Thymus (tissue), 11 donors: ENCODE measurements at regions not wholly inside any gene's neighbourhood (a gene's known extent, or its start where the extent isn't known, plus 50 kb on each side); places are given as distances from the start of the nearest gene placed in this dataset.
"Not testable (repeated sequence)": the region's sequence is repeated elsewhere in the genome, so short reads cannot be mapped to it uniquely, and the experiment has no call there.

Source experiments
- DNase-seq, 9 donors: peaks; one replicate each; pipeline ENCODE4 v3.0.0-alpha.2; 2013; ENCODE audit warnings: low spot score in 9 of 9, low read depth in 6 of 9, missing footprints in 1 of 9
- H3K27ac ChIP-seq, 2 donors: one replicate each; pipeline ENCODE4 v1.5.1; 2013; ENCODE audit warnings: control low read depth in 1 of 2, low read depth in 1 of 2, low read length in 1 of 2, mild to moderate bottlenecking in 1 of 2, moderate library complexity in 1 of 2
- H3K27me3 ChIP-seq, 2 donors: one replicate each; pipeline ENCODE4 v1.5.1; 2013; ENCODE audit warnings: low read length in 1 of 2; ENCODE audit not compliant: control insufficient read depth in 2 of 2, insufficient read depth in 1 of 2
- H3K36me3 ChIP-seq, 2 donors: one replicate each; pipeline ENCODE4 v1.5.1; 2013; ENCODE audit warnings: low read length in 1 of 2, mild to moderate bottlenecking in 1 of 2, moderate library complexity in 1 of 2; ENCODE audit not compliant: control insufficient read depth in 2 of 2, insufficient read depth in 2 of 2
- H3K4me1 ChIP-seq, 2 donors: one replicate each; pipeline ENCODE4 v1.5.1; 2013; ENCODE audit warnings: low read length in 2 of 2; ENCODE audit not compliant: control insufficient read depth in 2 of 2, insufficient read depth in 2 of 2
- H3K4me3 ChIP-seq, 2 donors: one replicate each; pipeline ENCODE4 v1.5.1; 2013; ENCODE audit warnings: low read length in 2 of 2, control low read depth in 1 of 2, mild to moderate bottlenecking in 1 of 2
- H3K9me3 ChIP-seq, 2 donors: one replicate each; pipeline ENCODE4 v1.5.1; 2013; ENCODE audit warnings: low read length in 1 of 2, mild to moderate bottlenecking in 1 of 2; ENCODE audit not compliant: control insufficient read depth in 2 of 2, insufficient read depth in 1 of 2
- WGBS: extraction: QIAGEN DNeasy Blood & Tissue Kit; methylation state at CpG from one replicate; pipeline ENCODE4 v1.1.7; 2013; 5-methylcytosine and 5-hydroxymethylcytosine counted together
- donor health status: healthy.

DNA sequence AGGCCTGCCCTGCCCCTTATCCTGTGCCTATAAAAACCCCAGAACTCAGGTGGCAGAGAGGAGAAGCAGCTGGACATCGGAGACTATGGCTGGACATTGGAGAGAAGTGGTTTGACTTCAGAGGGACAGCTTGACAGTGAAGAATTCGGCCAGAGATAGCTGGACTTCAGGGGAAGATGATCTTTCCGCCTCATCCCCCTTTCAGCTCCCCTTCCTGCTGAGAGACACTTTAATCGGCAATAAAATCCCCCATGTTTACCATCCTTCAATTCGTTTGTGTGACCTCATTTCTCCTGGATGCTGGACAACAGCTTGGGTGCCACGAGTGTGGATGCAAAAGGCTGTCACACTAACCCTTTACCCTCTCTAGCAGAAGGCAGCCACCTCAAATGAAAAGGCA lies 134.1 kb upstream of the TUT7 start:
- no peaks in the 10 kb centered on the region for H3K4me1 ChIP-seq
- DNase-seq = no peak
- H3K27me3 ChIP-seq = no peaks in the 10 kb centered on the region
- no peaks in the 10 kb centered on the region for H3K9me3 ChIP-seq
- H3K4me3 ChIP-seq = no peak overlapping the region
- no peaks in the 10 kb centered on the region for H3K36me3 ChIP-seq
- no peak overlapping the region for H3K27ac ChIP-seq
- WGBS = 90% methylated on average over 6 of the region's 6 CpGs

DNA sequence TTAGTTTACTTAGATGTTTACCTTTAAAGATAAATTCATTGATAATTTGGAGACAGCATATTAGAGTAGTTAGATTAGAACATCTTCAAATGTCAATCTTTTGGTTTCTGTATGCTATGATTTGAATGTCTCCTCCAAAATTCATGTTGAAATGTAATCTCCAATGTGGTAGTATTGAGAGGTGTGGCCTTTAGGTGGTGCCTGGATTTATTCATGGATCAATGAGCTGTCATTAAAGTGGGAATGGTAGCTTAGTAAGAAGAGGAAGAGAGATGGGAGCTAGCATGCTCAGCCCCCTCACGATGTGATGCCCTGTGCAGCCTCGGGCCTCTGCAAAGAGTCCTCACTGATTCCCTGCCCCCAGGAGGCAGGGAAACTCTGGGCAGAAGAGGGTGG lies 133.6 kb upstream of the TUT7 start:
- Histone ChIP-seq H3K36me3 (no peaks in the 10 kb centered on the region), H3K27me3 (no peaks in the 10 kb centered on the region), H3K4me3 (no peak overlapping the region), H3K27ac (no peak overlapping the region), H3K9me3 (no peaks in the 10 kb centered on the region), H3K4me1 (no peaks in the 10 kb centered on the region)
- 93% methylated on average over 2 of the region's 2 CpGs for WGBS
- DNase-seq = no peak

DNA sequence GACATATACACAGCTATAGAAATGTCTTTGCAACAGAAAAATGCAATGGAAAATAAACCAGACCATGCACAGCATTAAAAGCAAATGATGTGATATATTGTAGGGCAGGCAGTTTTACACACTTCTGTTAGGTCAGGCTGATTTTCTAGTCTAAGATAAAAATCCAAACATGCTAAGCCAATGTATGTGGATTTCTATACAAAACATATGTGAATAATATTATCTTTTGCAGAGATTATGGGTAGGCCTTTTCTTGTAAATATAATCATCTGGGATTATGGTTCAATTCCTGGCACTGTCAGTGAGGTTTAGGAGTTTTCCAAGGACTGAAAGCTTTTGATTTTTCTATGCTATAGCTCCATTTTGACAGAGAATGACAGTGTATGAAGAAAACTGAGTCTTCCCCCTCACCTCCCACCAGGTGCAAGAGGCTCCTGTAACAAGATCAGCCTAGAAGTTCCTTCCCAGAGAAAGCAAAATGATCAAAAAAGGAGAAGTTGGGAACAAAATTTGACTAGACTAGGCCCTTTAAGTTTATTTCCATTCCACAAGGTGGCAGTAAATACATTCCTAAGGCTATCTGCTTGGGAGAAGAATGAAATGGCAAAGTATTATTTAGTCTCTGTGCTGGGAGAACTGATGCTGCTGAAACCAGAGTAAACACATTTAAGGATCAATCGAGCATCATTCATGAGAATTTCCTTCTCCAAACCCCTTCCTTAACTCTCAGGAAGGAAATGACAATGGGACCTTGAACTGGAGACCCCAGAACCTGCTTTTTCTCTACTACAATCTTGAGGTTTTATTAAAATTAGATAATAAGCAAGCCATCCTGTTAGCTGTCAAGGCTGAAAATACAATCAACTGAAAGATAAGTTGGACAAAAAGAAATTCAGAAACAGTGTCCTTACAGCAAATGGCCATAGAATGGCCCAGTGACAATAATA lies 133.0 kb upstream of the TUT7 start:
- no peaks in the 10 kb centered on the region for H3K27me3 ChIP-seq
- no peaks in the 10 kb centered on the region for H3K9me3 ChIP-seq
- WGBS = 5% methylated on average over 1 of the region's 1 CpG
- H3K36me3 ChIP-seq = no peaks in the 10 kb centered on the region
- peak in 5 of 9 donors; percentile 3 to 47 (median 8) for DNase-seq
- H3K27ac ChIP-seq = no peak overlapping the region
- H3K4me1 ChIP-seq = no peaks in the 10 kb centered on the region
- H3K4me3 ChIP-seq = no peak overlapping the region

DNA sequence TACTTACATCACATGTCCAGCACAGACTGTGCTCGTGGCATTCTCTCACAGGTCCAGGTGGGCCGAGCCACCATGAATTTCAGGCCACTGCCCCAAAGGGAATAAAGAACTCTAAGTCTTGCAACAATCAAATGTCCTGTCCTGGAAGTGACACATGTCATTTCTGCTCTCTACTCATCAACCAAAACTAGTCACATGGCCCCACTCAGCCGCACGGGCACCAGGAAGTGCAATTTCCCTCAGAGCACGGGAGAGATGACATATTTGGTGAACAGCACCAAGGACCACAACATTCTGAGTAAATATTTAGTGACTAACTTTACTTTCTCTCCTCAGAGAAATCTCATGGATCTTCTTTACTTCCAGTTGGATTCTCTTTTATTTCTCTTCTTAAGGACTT lies 131.1 kb upstream of the TUT7 start:
- peak in 2 of 9 donors; percentile 2 to 18 for DNase-seq
- H3K9me3 ChIP-seq = no peaks in the 10 kb centered on the region
- H3K4me3 ChIP-seq = no peak overlapping the region
- H3K27ac ChIP-seq = no peak overlapping the region
- no peaks in the 10 kb centered on the region for H3K36me3 ChIP-seq
- H3K27me3 ChIP-seq = no peaks in the 10 kb centered on the region
- 50% methylated on average over 5 of the region's 5 CpGs for WGBS
- no peaks in the 10 kb centered on the region for H3K4me1 ChIP-seq

DNA sequence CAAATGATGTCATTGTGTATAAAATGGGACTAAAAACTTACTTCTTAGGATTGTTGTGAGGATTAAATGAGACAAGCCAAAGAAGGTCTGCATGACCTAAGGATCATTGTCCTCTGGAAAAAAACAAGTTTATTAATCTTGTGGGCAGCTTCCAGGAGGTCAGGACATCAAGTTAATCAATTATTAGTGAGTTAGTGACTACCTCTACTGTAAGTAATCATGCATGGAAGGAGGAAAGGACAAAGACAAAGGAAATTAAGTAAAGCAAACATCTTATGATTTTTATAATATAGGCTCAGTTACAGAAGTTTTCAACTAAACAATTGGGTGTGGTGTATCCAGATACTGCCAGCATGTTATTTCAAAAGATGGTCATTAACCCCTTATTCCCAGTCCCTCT lies 129.3 kb upstream of the TUT7 start:
- no peak for DNase-seq
- Histone ChIP-seq H3K9me3 (no peaks in the 10 kb centered on the region), H3K27me3 (no peaks in the 10 kb centered on the region), H3K36me3 (no peaks in the 10 kb centered on the region), H3K4me1 (no peaks in the 10 kb centered on the region), H3K4me3 (no peak overlapping the region), H3K27ac (no peak overlapping the region)

DNA sequence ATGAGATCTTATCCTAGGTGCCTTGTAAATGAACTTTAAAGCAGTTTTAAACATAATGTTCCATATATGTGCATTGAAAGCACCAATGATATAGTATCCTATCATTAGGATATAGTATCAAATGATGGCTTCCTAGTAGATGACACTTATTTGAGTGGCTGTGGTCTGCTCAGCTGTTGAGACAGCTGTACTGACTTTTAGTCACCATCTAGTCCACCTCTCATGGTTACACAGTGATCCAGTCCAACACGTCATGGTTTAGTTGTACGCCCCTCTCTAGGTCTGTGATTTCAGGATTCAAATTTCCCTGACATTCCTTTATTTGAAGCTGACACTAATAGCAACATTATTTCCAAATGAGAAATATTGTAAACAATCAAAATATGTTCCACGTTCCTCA lies 127.3 kb upstream of the TUT7 start:
- H3K36me3 ChIP-seq = no peaks in the 10 kb centered on the region
- no peaks in the 10 kb centered on the region for H3K9me3 ChIP-seq
- WGBS = 96% methylated on average over 3 of the region's 3 CpGs
- H3K27ac ChIP-seq = no peak overlapping the region
- no peak overlapping the region for H3K4me3 ChIP-seq
- DNase-seq = no peak
- no peaks in the 10 kb centered on the region for H3K4me1 ChIP-seq
- no peaks in the 10 kb centered on the region for H3K27me3 ChIP-seq

DNA sequence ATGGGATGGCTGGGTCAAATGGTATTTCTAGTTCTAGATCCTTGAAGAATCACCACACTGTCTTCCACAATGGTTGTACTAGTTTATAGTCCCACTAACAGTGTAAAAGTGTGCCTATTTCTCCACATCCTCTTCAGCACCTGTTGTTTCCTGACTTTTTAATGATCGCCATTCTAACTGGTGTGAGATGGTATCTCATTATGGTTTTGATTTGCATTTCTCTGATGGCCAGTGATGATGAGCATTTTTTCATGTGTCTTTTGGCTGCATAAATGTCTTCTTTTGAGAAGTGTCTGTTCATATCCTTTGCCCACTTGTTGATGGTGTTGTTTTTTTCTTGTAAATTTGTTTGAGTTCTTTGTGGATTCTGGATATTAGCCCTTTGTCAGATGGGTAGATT lies 121.0 kb upstream of the TUT7 start:
- not testable (repeated sequence) for H3K4me1 ChIP-seq, H3K27ac ChIP-seq, H3K4me3 ChIP-seq, H3K27me3 ChIP-seq, H3K9me3 ChIP-seq, DNase-seq, H3K36me3 ChIP-seq
- WGBS = 96% methylated on average over 1 of the region's 1 CpG

DNA sequence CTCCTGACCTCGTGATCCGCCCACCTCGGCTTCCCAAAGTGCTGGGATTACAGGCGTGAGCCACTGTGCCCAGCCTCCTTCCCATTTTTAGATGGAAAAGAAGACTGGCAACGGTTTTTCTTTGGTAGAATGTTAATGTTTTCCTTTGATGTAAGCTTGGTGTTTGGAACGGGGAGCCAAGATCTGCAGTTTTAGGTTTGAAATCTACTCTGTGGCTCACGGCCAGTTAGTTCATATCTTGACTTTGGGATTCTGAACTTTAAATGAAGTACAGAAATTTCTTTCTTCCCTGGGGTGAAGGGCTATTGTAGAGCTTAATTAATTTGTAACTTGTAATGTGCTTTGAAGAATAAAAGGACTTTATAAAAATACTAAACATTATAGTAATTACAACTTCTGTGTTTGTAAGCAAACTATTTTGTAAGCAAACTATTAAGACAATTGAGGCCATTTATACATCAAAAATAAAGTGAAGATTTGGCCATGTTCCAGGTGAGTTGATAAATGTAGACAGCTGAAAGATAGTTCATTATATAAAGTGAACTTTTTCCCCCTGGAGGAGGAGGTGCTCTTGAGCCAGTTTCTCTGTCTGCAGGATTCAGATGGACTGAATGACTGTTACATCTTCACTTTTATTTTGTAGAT lies 117.1 kb upstream of the TUT7 start:
- 89% methylated on average over 7 of the region's 7 CpGs for WGBS
- Histone ChIP-seq H3K4me1 (no peaks in the 10 kb centered on the region), H3K27me3 (no peaks in the 10 kb centered on the region), H3K9me3 (no peaks in the 10 kb centered on the region), H3K27ac (no peak overlapping the region), H3K4me3 (no peak overlapping the region), H3K36me3 (no peaks in the 10 kb centered on the region)
- no peak for DNase-seq

DNA sequence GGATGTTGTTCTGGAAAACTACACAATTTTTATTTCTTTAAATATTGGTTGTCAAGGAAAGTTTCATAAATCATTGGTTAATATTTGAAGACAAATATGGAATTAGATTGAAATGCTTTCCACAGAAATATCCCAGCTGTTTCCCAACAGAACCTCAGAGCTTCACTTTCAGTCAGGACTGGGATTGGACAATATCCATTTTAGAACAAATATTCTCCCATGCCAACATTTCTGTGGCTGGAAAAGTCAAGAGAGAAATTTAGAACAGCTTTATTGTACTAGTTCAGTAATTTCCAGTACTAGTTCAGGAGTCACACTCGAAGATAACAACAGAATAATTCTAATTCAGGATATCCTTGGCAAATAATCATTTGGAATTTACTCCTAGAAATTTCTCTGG lies 116.1 kb upstream of the TUT7 start:
- Histone ChIP-seq H3K4me1 (no peaks in the 10 kb centered on the region), H3K9me3 (no peaks in the 10 kb centered on the region), H3K27me3 (no peaks in the 10 kb centered on the region), H3K27ac (no peak overlapping the region), H3K4me3 (no peak overlapping the region), H3K36me3 (no peaks in the 10 kb centered on the region)
- 89% methylated on average over 1 of the region's 1 CpG for whole genome bisulfite sequencing
- no peak for DNase-seq
